K562 (cell line): ENCODE measurements at regions not wholly inside any gene's neighbourhood (a gene's known extent, or its start where the extent isn't known, plus 50 kb on each side); places are given as distances from the start of the nearest gene placed in this dataset.

Source experiments
- ATAC-seq: fragments of 200-7000 bp; cut with Tn5 transposase; 3 replicates; pipeline ENCODE4 v1.9.1; 2020; ENCODE audit warnings: moderate library complexity
- BruUV-seq: library from RNA; stranded (reverse); fragments of 400-500 nt; replicated peaks from 2 replicates; lab custom pipeline; 2021; lab: Mats Ljungman, UMichigan
- CTCF ChIA-PET: fragments of 300-600 bp; formaldehyde crosslinking; extraction: SDS; loops from one replicate; lab custom pipeline; 2021; ENCODE audit warnings: low intra/inter-chr PET ratio; lab: Yijun Ruan, JAX
- POLR2A ChIA-PET: fragments of 300-600, 350-650 bp; sonication (Branson Sonifier 250); formaldehyde crosslinking; extraction: SDS; loops from one replicate; lab custom pipeline; 2021; ENCODE audit warnings: antibody characterized with exemption, inconsistent platforms; lab: Yijun Ruan, JAX
- DNase-seq, 4 experiments: peaks; one replicate each; pipeline versions ENCODE4 v3.0.0 to v3.0.0-alpha.2; 2011 to 2018; ENCODE audit warnings: low spot score in 3 of 4, mixed read lengths in 3 of 4; ENCODE audit errors: extremely low read depth in 1 of 4
- FAIRE-seq: peaks from 2 replicates; lab custom pipeline; 2011; peaks lifted over from hg19 to GRCh38; lab: Jason Lieb, UNC
- H2AFZ ChIP-seq: 2 replicates; pipeline ENCODE4 v1.6.0; 2011; ENCODE audit warnings: low read depth, low read length, control low read depth, inconsistent platforms
- H3K27ac ChIP-seq: fragments of 200-600 bp; 3 replicates; pipeline ENCODE4 v1.8.0; 2011; ENCODE audit warnings: low read depth, mild to moderate bottlenecking, control low read depth, inconsistent platforms, low read length, moderate library complexity, mixed read lengths; ENCODE audit errors: extremely low read depth
- H3K27me3 ChIP-seq, 2 experiments: fragments of 300-600 bp in 1 of 2; 2 replicates in 1 of 2; 3 replicates in 1 of 2; pipeline versions ENCODE4 v1.6.0 to v1.8.0; 2011; ENCODE audit warnings: inconsistent platforms in 2 of 2, low read length in 2 of 2, mild to moderate bottlenecking in 1 of 2, mixed read lengths in 1 of 2, moderate library complexity in 1 of 2; ENCODE audit not compliant: control insufficient read depth in 2 of 2, insufficient read depth in 2 of 2
- H3K36me3 ChIP-seq: fragments of 300-600 bp; 3 replicates; pipeline ENCODE4 v1.8.0; 2011; ENCODE audit warnings: mild to moderate bottlenecking, low read length, inconsistent platforms; ENCODE audit not compliant: control insufficient read depth, insufficient read depth
- H3K4me1 ChIP-seq, 2 experiments: fragments of 200-600 bp in 1 of 2; replicated peaks in 1 of 2; 2 replicates in 1 of 2; 3 replicates in 1 of 2; pipeline versions ENCODE4 v1.5.1 to v1.8.0; 2011; ENCODE audit warnings: inconsistent platforms in 2 of 2, low read length in 2 of 2, mild to moderate bottlenecking in 1 of 2, mixed read lengths in 1 of 2, moderate library complexity in 1 of 2; ENCODE audit not compliant: control insufficient read depth in 2 of 2, insufficient read depth in 2 of 2
- H3K4me2 ChIP-seq: 2 replicates; pipeline ENCODE4 v1.6.1; 2011; ENCODE audit warnings: low read length, control low read depth, inconsistent platforms, mixed read lengths; ENCODE audit not compliant: insufficient read depth
- H3K4me3 ChIP-seq: fragments of 200-600 bp; sonication (generic), shearing (Covaris generic); 2 replicates; pipeline ENCODE4 v1.5.1; 2016; ENCODE audit warnings: control low read depth, inconsistent platforms
- H3K79me2 ChIP-seq: fragments of 200-600 bp; 3 replicates; pipeline ENCODE4 v1.8.0; 2011; ENCODE audit warnings: low read length, inconsistent platforms; ENCODE audit not compliant: control insufficient read depth, insufficient read depth
- H3K9ac ChIP-seq, 2 experiments: 2 replicates each; pipeline versions ENCODE4 v1.6.0 to v1.6.1; 2011; ENCODE audit warnings: low read depth in 2 of 2, low read length in 2 of 2, control low read depth in 1 of 2, inconsistent platforms in 1 of 2, mild to moderate bottlenecking in 1 of 2, mixed read lengths in 1 of 2; ENCODE audit not compliant: insufficient read depth in 1 of 2
- H3K9me1 ChIP-seq: one replicate; pipeline ENCODE4 v1.6.0; 2011; ENCODE audit warnings: inconsistent platforms, mild to moderate bottlenecking, low read length, moderate library complexity; ENCODE audit not compliant: control insufficient read depth, insufficient read depth
- H3K9me3 ChIP-seq: replicated peaks from 2 replicates; pipeline ENCODE4 v1.5.1; 2011; ENCODE audit warnings: low read depth, low read length, inconsistent platforms; ENCODE audit not compliant: control insufficient read depth, insufficient read depth
- H4K20me1 ChIP-seq: replicated peaks from 2 replicates; pipeline ENCODE4 v1.6.1; 2011; ENCODE audit warnings: low read length, inconsistent platforms, mixed read lengths; ENCODE audit not compliant: control insufficient read depth, insufficient read depth
- DACH1 ChIP-seq: fragments of 450-650 bp; IDR thresholded peaks from 2 replicates; pipeline ENCODE4 v1.6.1; 2018; ENCODE audit not compliant: partially characterized antibody
- SIN3A ChIP-seq, 2 experiments: fragments of 150-350 bp in 1 of 2; IDR thresholded peaks; 2 replicates each; pipeline ENCODE4 v1.6.1; 2011 to 2016; ENCODE audit warnings: borderline replicate concordance in 2 of 2, low read depth in 2 of 2, low read length in 2 of 2, mild to moderate bottlenecking in 2 of 2, moderate library complexity in 2 of 2; ENCODE audit not compliant: control insufficient read depth in 1 of 2
- ZNF41 ChIP-seq: fragments of 250-450 bp; sonication (Bioruptor Pico); conservative IDR thresholded peaks from 2 replicates; pipeline ENCODE4 v1.4.0; 2020; ENCODE audit warnings: mild to moderate bottlenecking
- WGBS: fragments of 100-300 bp; shearing (Covaris generic); methylation state at CpG from one replicate; pipeline ENCODE4 v1.1.6; 2016; ENCODE audit warnings: low coverage, mixed read lengths; ENCODE audit not compliant: insufficient coverage; ENCODE audit errors: missing lambda C conversion rate; 5-methylcytosine and 5-hydroxymethylcytosine counted together
- in situ Hi-C: fragments of 300-500 bp; cut with MboI; formaldehyde crosslinking; loops from 4 replicates; pipeline ENCODE4 v1.15.0; 2018; ENCODE audit warnings: inconsistent platforms, mixed read lengths
- intact Hi-C: fragments of 100-400 bp; cut with micrococcal nuclease; formaldehyde crosslinking; loops from 2 replicates; pipeline ENCODE4 v1.14.2; 2022
- TF ChIP-seq, protein P1 (sequence below): fragments of 200-600 bp; sonication (generic); IDR thresholded peaks from one replicate; pipeline ENCODE4 v1.6.1; 2012; ENCODE audit warnings: mild to moderate bottlenecking, low read depth, low read length, inconsistent platforms

DNA sequence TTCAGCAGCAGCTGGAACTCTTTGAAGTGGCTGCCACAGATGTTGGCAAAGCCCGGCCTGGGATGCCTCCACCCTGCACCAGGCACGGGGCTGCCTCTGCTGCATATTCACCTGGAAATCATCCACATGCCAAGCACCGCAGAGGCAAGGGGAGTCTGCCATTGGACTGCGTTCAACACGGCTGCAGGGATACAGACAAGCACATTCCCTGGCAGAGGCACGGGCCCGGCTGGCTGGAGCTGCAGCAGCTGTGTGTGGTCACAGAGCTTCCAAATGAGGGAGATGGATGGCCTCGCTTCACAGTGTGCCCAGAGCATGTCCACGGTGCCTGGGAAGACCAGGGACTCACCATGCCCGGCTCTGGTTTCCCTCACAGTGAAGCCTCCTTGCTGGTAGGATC is 1378.9 kb downstream of the TBC1D22A start:
- TF ChIP-seq ZNF41 (no peak), SIN3A (IDR thresholded peaks at IDR 0.05; ENCODE audit: borderline replicate concordance in 2 of 2, control insufficient read depth in 1 of 2, low read depth in 2 of 2, low read length in 2 of 2) (no peak), DACH1 (no peak)
- TF ChIP-seq, protein P1, sequence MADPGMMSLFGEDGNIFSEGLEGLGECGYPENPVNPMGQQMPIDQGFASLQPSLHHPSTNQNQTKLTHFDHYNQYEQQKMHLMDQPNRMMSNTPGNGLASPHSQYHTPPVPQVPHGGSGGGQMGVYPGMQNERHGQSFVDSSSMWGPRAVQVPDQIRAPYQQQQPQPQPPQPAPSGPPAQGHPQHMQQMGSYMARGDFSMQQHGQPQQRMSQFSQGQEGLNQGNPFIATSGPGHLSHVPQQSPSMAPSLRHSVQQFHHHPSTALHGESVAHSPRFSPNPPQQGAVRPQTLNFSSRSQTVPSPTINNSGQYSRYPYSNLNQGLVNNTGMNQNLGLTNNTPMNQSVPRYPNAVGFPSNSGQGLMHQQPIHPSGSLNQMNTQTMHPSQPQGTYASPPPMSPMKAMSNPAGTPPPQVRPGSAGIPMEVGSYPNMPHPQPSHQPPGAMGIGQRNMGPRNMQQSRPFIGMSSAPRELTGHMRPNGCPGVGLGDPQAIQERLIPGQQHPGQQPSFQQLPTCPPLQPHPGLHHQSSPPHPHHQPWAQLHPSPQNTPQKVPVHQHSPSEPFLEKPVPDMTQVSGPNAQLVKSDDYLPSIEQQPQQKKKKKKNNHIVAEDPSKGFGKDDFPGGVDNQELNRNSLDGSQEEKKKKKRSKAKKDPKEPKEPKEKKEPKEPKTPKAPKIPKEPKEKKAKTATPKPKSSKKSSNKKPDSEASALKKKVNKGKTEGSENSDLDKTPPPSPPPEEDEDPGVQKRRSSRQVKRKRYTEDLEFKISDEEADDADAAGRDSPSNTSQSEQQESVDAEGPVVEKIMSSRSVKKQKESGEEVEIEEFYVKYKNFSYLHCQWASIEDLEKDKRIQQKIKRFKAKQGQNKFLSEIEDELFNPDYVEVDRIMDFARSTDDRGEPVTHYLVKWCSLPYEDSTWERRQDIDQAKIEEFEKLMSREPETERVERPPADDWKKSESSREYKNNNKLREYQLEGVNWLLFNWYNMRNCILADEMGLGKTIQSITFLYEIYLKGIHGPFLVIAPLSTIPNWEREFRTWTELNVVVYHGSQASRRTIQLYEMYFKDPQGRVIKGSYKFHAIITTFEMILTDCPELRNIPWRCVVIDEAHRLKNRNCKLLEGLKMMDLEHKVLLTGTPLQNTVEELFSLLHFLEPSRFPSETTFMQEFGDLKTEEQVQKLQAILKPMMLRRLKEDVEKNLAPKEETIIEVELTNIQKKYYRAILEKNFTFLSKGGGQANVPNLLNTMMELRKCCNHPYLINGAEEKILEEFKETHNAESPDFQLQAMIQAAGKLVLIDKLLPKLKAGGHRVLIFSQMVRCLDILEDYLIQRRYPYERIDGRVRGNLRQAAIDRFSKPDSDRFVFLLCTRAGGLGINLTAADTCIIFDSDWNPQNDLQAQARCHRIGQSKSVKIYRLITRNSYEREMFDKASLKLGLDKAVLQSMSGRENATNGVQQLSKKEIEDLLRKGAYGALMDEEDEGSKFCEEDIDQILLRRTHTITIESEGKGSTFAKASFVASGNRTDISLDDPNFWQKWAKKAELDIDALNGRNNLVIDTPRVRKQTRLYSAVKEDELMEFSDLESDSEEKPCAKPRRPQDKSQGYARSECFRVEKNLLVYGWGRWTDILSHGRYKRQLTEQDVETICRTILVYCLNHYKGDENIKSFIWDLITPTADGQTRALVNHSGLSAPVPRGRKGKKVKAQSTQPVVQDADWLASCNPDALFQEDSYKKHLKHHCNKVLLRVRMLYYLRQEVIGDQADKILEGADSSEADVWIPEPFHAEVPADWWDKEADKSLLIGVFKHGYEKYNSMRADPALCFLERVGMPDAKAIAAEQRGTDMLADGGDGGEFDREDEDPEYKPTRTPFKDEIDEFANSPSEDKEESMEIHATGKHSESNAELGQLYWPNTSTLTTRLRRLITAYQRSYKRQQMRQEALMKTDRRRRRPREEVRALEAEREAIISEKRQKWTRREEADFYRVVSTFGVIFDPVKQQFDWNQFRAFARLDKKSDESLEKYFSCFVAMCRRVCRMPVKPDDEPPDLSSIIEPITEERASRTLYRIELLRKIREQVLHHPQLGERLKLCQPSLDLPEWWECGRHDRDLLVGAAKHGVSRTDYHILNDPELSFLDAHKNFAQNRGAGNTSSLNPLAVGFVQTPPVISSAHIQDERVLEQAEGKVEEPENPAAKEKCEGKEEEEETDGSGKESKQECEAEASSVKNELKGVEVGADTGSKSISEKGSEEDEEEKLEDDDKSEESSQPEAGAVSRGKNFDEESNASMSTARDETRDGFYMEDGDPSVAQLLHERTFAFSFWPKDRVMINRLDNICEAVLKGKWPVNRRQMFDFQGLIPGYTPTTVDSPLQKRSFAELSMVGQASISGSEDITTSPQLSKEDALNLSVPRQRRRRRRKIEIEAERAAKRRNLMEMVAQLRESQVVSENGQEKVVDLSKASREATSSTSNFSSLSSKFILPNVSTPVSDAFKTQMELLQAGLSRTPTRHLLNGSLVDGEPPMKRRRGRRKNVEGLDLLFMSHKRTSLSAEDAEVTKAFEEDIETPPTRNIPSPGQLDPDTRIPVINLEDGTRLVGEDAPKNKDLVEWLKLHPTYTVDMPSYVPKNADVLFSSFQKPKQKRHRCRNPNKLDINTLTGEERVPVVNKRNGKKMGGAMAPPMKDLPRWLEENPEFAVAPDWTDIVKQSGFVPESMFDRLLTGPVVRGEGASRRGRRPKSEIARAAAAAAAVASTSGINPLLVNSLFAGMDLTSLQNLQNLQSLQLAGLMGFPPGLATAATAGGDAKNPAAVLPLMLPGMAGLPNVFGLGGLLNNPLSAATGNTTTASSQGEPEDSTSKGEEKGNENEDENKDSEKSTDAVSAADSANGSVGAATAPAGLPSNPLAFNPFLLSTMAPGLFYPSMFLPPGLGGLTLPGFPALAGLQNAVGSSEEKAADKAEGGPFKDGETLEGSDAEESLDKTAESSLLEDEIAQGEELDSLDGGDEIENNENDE, result no peak
- Histone ChIP-seq H3K9me3 (no peaks in the 10 kb centered on the region), H3K9ac (no peak overlapping the region), H3K9me1 (no peaks in the 10 kb centered on the region), H4K20me1 (no peaks in the 10 kb centered on the region), H3K79me2 (no peaks in the 10 kb centered on the region), H3K4me2 (no peak overlapping the region), H2AFZ (no peak overlapping the region), H3K27me3 (peaks cover 0 to 10% of the 10 kb centered on the region in 2 experiments; a peak in 1 of 5 replicates), H3K36me3 (no peaks in the 10 kb centered on the region), H3K4me3 (no peak overlapping the region), H3K4me1 (no peaks in the 10 kb centered on the region), H3K27ac (no peak overlapping the region)
- POLR2A ChIA-PET, result no interaction called here
- in situ Hi-C loops (no loop called here), intact Hi-C loops (no loop called here)
- BruUV-seq, result no TSS peak
- DNase-seq (no peak), FAIRE-seq (no peak), ATAC-seq (no peak)
- WGBS, result 0% methylated on average over 9 of the region's 10 CpGs
- CTCF ChIA-PET, result no interaction called here
